HG03139 (cell line): ENCODE measurements at regions not wholly inside any gene's neighbourhood (a gene's known extent, or its start where the extent isn't known, plus 50 kb on each side); places are given as distances from the start of the nearest gene placed in this dataset.
"Not testable (repeated sequence)": the region's sequence is repeated elsewhere in the genome, so short reads cannot be mapped to it uniquely, and the experiment has no call there.

Experiments
- ATAC-seq: cut with Tn5 transposase; IDR thresholded peaks from one replicate; pipeline ENCODE4 v1.9.1; 2021; ENCODE audit not compliant: unreplicated experiment

- no peak for ATAC-seq
These were observed 173.4 kb upstream of the PFKP start for GRCh38 chr10:2893991-2894390.

GRCh38 chr10:2893158-2893845 is 174.0 kb upstream of the PFKP start:
- ATAC-seq = no peak

GRCh38 chr10:2891770-2892124 is 175.6 kb upstream of the PFKP start:
- no peak for ATAC-seq

GRCh38 chr10:2891073-2891769 is 176.1 kb upstream of the PFKP start:
- no peak for ATAC-seq

- ATAC-seq = no peak
These were observed 177.3 kb upstream of the PFKP start for GRCh38 chr10:2890093-2890492.

GRCh38 chr10:2888403-2889004 is 178.8 kb upstream of the PFKP start:
- no peak for ATAC-seq

- no peak for ATAC-seq
These were observed 179.8 kb upstream of the PFKP start for GRCh38 chr10:2887391-2888070.

GRCh38 chr10:2886662-2887061 is 180.7 kb upstream of the PFKP start:
- no peak for ATAC-seq

- ATAC-seq = no peak
These were observed 181.8 kb upstream of the PFKP start for GRCh38 chr10:2885288-2886278.

- ATAC-seq = not testable (repeated sequence)
These were observed 183.3 kb upstream of the PFKP start for GRCh38 chr10:2883983-2884540.

GRCh38 chr10:2883238-2883637 is 184.1 kb upstream of the PFKP start:
- ATAC-seq = no peak

GRCh38 chr10:2882628-2883027 is 184.7 kb upstream of the PFKP start:
- no peak for ATAC-seq

GRCh38 chr10:2881720-2882620 is 185.4 kb upstream of the PFKP start:
- ATAC-seq = no peak

GRCh38 chr10:2880050-2880449 is 187.3 kb upstream of the PFKP start:
- ATAC-seq = not testable (repeated sequence)

GRCh38 chr10:2878818-2879217 is 188.5 kb upstream of the PFKP start:
- ATAC-seq = no peak

- ATAC-seq = no peak
These were observed 191.3 kb upstream of the PFKP start for GRCh38 chr10:2876032-2876431.

- no peak for ATAC-seq
These were observed 192.4 kb upstream of the PFKP start for GRCh38 chr10:2874963-2875362.

- ATAC-seq = no peak
These were observed 193.6 kb upstream of the PFKP start for GRCh38 chr10:2873769-2874168.

- no peak for ATAC-seq
These were observed 195.6 kb upstream of the PFKP start for GRCh38 chr10:2871673-2872219.
